Keratinocyte (primary cell): ENCODE measurements at regions not wholly inside any gene's neighbourhood (a gene's known extent, or its start where the extent isn't known, plus 50 kb on each side); places are given as distances from the start of the nearest gene placed in this dataset.

Experiments
- DNase-seq: peaks from one replicate; pipeline ENCODE4 v3.0.0-alpha.2; 2011; ENCODE audit warnings: low read depth, missing footprints, low spot score
- FAIRE-seq: peaks from 2 replicates; lab custom pipeline; 2011; peaks lifted over from hg19 to GRCh38; lab: Jason Lieb, UNC
- H2AFZ ChIP-seq: 2 replicates; pipeline ENCODE4 v1.6.0; 2012; ENCODE audit warnings: low read length, control low read depth, inconsistent platforms; ENCODE audit not compliant: control insufficient read depth
- H3K27ac ChIP-seq: 2 replicates; pipeline ENCODE4 v1.5.1; 2011; ENCODE audit warnings: low read length; ENCODE audit not compliant: control insufficient read depth, insufficient read depth
- H3K27me3 ChIP-seq: 3 replicates; pipeline ENCODE4 v1.6.0; 2011; ENCODE audit warnings: low read length; ENCODE audit not compliant: control insufficient read depth, insufficient read depth; ENCODE audit errors: extremely low read depth
- H3K36me3 ChIP-seq, 2 experiments: 2 replicates in 1 of 2; 3 replicates in 1 of 2; pipeline ENCODE4 v1.5.1; 2011; ENCODE audit warnings: low read length in 2 of 2, mild to moderate bottlenecking in 1 of 2; ENCODE audit not compliant: control insufficient read depth in 2 of 2, insufficient read depth in 2 of 2; ENCODE audit errors: extremely low read depth in 1 of 2
- H3K4me1 ChIP-seq: 3 replicates; pipeline ENCODE4 v1.5.1; 2011; ENCODE audit warnings: low read length; ENCODE audit not compliant: control insufficient read depth, insufficient read depth; ENCODE audit errors: extremely low read depth
- H3K4me2 ChIP-seq: 3 replicates; pipeline ENCODE4 v1.6.0; 2011; ENCODE audit warnings: low read depth, low read length; ENCODE audit not compliant: control insufficient read depth, insufficient read depth; ENCODE audit errors: extremely low read depth
- H3K4me3 ChIP-seq, 3 experiments: fragments of 200-600 bp in 1 of 3; sonication (generic) in 1 of 3; 2 replicates in 2 of 3; 3 replicates in 1 of 3; pipeline ENCODE4 v1.5.1; 2011 to 2016; ENCODE audit warnings: low read length in 3 of 3, mild to moderate bottlenecking in 3 of 3, control low read depth in 2 of 3, inconsistent platforms in 1 of 3, low read depth in 1 of 3, mixed read lengths in 1 of 3, mixed run types in 1 of 3, moderate library complexity in 1 of 3; ENCODE audit not compliant: control insufficient read depth in 2 of 3, insufficient read depth in 2 of 3; ENCODE audit errors: extremely low read depth in 1 of 3
- H3K79me2 ChIP-seq: 2 replicates; pipeline ENCODE4 v1.6.0; 2012; ENCODE audit warnings: low read length; ENCODE audit not compliant: control insufficient read depth, insufficient read depth
- H3K9ac ChIP-seq: 3 replicates; pipeline ENCODE4 v1.6.0; 2011; ENCODE audit warnings: low read length; ENCODE audit not compliant: control insufficient read depth, insufficient read depth; ENCODE audit errors: extremely low read depth
- H3K9me1 ChIP-seq: 3 replicates; pipeline ENCODE4 v1.6.0; 2011; ENCODE audit warnings: low read length; ENCODE audit not compliant: control insufficient read depth, insufficient read depth; ENCODE audit errors: extremely low read depth
- H3K9me3 ChIP-seq: 2 replicates; pipeline ENCODE4 v1.5.1; 2012; ENCODE audit warnings: low read depth, low read length; ENCODE audit not compliant: control insufficient read depth
- H4K20me1 ChIP-seq: 3 replicates; pipeline ENCODE4 v1.6.0; 2011; ENCODE audit warnings: low read length; ENCODE audit not compliant: control insufficient read depth, insufficient read depth; ENCODE audit errors: extremely low read depth
- CTCF ChIP-seq, 3 experiments: IDR thresholded peaks in 1 of 3; conservative IDR thresholded peaks in 1 of 3; optimal IDR thresholded peaks in 1 of 3; 2 replicates in 2 of 3; 3 replicates in 1 of 3; pipeline versions ENCODE3 to v1.5.1; 2011; ENCODE audit warnings: low read length in 3 of 3, mild to moderate bottlenecking in 3 of 3, moderate library complexity in 2 of 3, control low read depth in 1 of 3, inconsistent platforms in 1 of 3; ENCODE audit not compliant: insufficient read depth in 2 of 3; ENCODE audit errors: extremely low read depth in 1 of 3
- EZH2 ChIP-seq: IDR thresholded peaks from one replicate; pipeline ENCODE4 v1.6.1; 2012; ENCODE audit warnings: inconsistent platforms, mild to moderate bottlenecking, low read length, moderate library complexity
- dilution Hi-C: fragments of 300-500 bp; cut with MboI; formaldehyde crosslinking; loops from one replicate; pipeline ENCODE4 v1.7.0; 2020; ENCODE audit warnings: low sequenced_read_pairs; ENCODE audit not compliant: extremely low pct_ligation_motif_present

GRCh38 chr11:128335729-128336128 is 251.6 kb downstream of the ETS1 start:
- no peaks in the 10 kb centered on the region for H3K9me1 ChIP-seq
- dilution Hi-C loops: no loop called here
- FAIRE-seq: no peak
- H2AFZ ChIP-seq: no peak overlapping the region
- no peak for DNase-seq
- TF ChIP-seq CTCF (optimal IDR thresholded peaks at IDR 0.05 in 1 of 3, IDR thresholded peaks at IDR 0.05 in 1 of 3, conservative IDR thresholded peaks at IDR 0.05 in 1 of 3; ENCODE audit: extremely low read depth in 1 of 3, insufficient read depth in 2 of 3, low read length in 3 of 3): no peak
- no peak for TF ChIP-seq EZH2
- H3K4me1 ChIP-seq: no peaks in the 10 kb centered on the region
- H3K79me2 ChIP-seq: no peaks in the 10 kb centered on the region
- no peak overlapping the region for H3K9ac ChIP-seq
- no peaks in the 10 kb centered on the region for H3K9me3 ChIP-seq
- no peaks in the 10 kb centered on the region for H3K27me3 ChIP-seq
- no peak overlapping the region for H3K4me3 ChIP-seq
- H3K36me3 ChIP-seq: no peaks in the 10 kb centered on the region
- H3K27ac ChIP-seq: no peak overlapping the region
- no peak overlapping the region for H3K4me2 ChIP-seq
- no peaks in the 10 kb centered on the region for H4K20me1 ChIP-seq

- dilution Hi-C loops: no loop called here
- no peaks in the 10 kb centered on the region for H3K4me1 ChIP-seq
- no peaks in the 10 kb centered on the region for H3K27me3 ChIP-seq
- no peaks in the 10 kb centered on the region for H3K9me1 ChIP-seq
- FAIRE-seq (no peak), DNase-seq (no peak)
- no peak overlapping the region for H3K4me3 ChIP-seq
- no peak overlapping the region for H3K27ac ChIP-seq
- H3K4me2 ChIP-seq: no peak overlapping the region
- TF ChIP-seq EZH2 (no peak), CTCF (optimal IDR thresholded peaks at IDR 0.05 in 1 of 3, IDR thresholded peaks at IDR 0.05 in 1 of 3, conservative IDR thresholded peaks at IDR 0.05 in 1 of 3; ENCODE audit: extremely low read depth in 1 of 3, insufficient read depth in 2 of 3, low read length in 3 of 3) (no peak)
- no peaks in the 10 kb centered on the region for H3K36me3 ChIP-seq
- H3K79me2 ChIP-seq: no peaks in the 10 kb centered on the region
- no peaks in the 10 kb centered on the region for H3K9me3 ChIP-seq
- no peak overlapping the region for H3K9ac ChIP-seq
- no peaks in the 10 kb centered on the region for H4K20me1 ChIP-seq
- H2AFZ ChIP-seq: no peak overlapping the region
Measured at GRCh38 chr11:128334311-128335044, 252.9 kb downstream of the ETS1 start.
